H9 (cell line): ENCODE measurements at regions not wholly inside any gene's neighbourhood (a gene's known extent, or its start where the extent isn't known, plus 50 kb on each side); places are given as distances from the start of the nearest gene placed in this dataset.

Experiments
- DNase-seq: peaks from one replicate; pipeline ENCODE4 v3.0.0-alpha.2; 2017
- H2AFZ ChIP-seq: one replicate; pipeline ENCODE4 v1.6.1; 2013; ENCODE audit warnings: mild to moderate bottlenecking, low read length, control low read depth, moderate library complexity
- H2AK5ac ChIP-seq: 2 replicates; pipeline ENCODE4 v1.6.1; 2013; ENCODE audit warnings: low read length, control low read depth, mixed read lengths; ENCODE audit not compliant: insufficient read length
- H2BK120ac ChIP-seq: one replicate; pipeline ENCODE4 v1.6.1; 2013; ENCODE audit warnings: low read depth, mild to moderate bottlenecking, low read length, control low read depth, inconsistent platforms; ENCODE audit not compliant: poor library complexity, severe bottlenecking
- H2BK12ac ChIP-seq: 2 replicates; pipeline ENCODE4 v1.6.1; 2013; ENCODE audit warnings: low read length, control low read depth, mixed read lengths, low read depth; ENCODE audit not compliant: insufficient read length
- H2BK15ac ChIP-seq: 2 replicates; pipeline ENCODE4 v1.6.1; 2013; ENCODE audit warnings: low read depth, low read length, control low read depth
- H2BK20ac ChIP-seq: one replicate; pipeline ENCODE4 v1.6.1; 2013; ENCODE audit warnings: low read depth, mild to moderate bottlenecking, low read length, control low read depth, inconsistent platforms; ENCODE audit not compliant: poor library complexity, severe bottlenecking
- H2BK5ac ChIP-seq: 2 replicates; pipeline ENCODE4 v1.6.1; 2013; ENCODE audit warnings: low read length, control low read depth, mixed read lengths; ENCODE audit not compliant: insufficient read length
- H3K14ac ChIP-seq: 2 replicates; pipeline ENCODE4 v1.6.1; 2013; ENCODE audit warnings: low read length, control low read depth; ENCODE audit not compliant: insufficient read depth
- H3K18ac ChIP-seq: 2 replicates; pipeline ENCODE4 v1.6.1; 2013; ENCODE audit warnings: low read depth, mild to moderate bottlenecking, mixed read lengths, low read length, control low read depth; ENCODE audit not compliant: insufficient read length
- H3K23ac ChIP-seq: 2 replicates; pipeline ENCODE4 v1.6.1; 2013; ENCODE audit warnings: low read length, control low read depth, mixed read lengths, low read depth; ENCODE audit not compliant: insufficient read length
- H3K23me2 ChIP-seq: 2 replicates; pipeline ENCODE4 v1.6.1; 2013; ENCODE audit warnings: low read depth, mild to moderate bottlenecking, mixed read lengths, low read length, control low read depth; ENCODE audit not compliant: insufficient read length, poor library complexity, severe bottlenecking
- H3K27ac ChIP-seq: 2 replicates; pipeline ENCODE4 v1.5.1; 2013; ENCODE audit warnings: low read length, control low read depth, mixed read lengths, low read depth; ENCODE audit not compliant: insufficient read length
- H3K27me3 ChIP-seq: 2 replicates; pipeline ENCODE4 v1.6.1; 2013; ENCODE audit warnings: low read length, control low read depth, inconsistent platforms; ENCODE audit not compliant: insufficient read depth
- H3K4ac ChIP-seq: 2 replicates; pipeline ENCODE4 v1.6.1; 2013; ENCODE audit warnings: low read depth, mild to moderate bottlenecking, control low read depth, inconsistent platforms, low read length, moderate library complexity
- H3K4me1 ChIP-seq: 2 replicates; pipeline ENCODE4 v1.6.1; 2013; ENCODE audit warnings: low read length, control low read depth, inconsistent platforms; ENCODE audit not compliant: insufficient read depth
- H3K4me2 ChIP-seq: 2 replicates; pipeline ENCODE4 v1.6.1; 2013; ENCODE audit warnings: low read length, control low read depth, mixed read lengths; ENCODE audit not compliant: insufficient read length, insufficient read depth
- H3K56ac ChIP-seq: 2 replicates; pipeline ENCODE4 v1.6.1; 2013; ENCODE audit warnings: low read depth, mild to moderate bottlenecking, mixed read lengths, low read length, control low read depth; ENCODE audit not compliant: insufficient read length
- H3K79me1 ChIP-seq: 2 replicates; pipeline ENCODE4 v1.6.1; 2013; ENCODE audit warnings: low read depth, mild to moderate bottlenecking, moderate library complexity, low read length, control low read depth, inconsistent platforms; ENCODE audit not compliant: insufficient read depth, poor library complexity, severe bottlenecking
- H3K79me2 ChIP-seq: 2 replicates; pipeline ENCODE4 v1.6.1; 2013; ENCODE audit warnings: low read length, control low read depth, inconsistent platforms; ENCODE audit not compliant: insufficient read depth
- H3K9ac ChIP-seq: 2 replicates; pipeline ENCODE4 v1.6.1; 2013; ENCODE audit warnings: low read length, control low read depth, mixed read lengths; ENCODE audit not compliant: insufficient read length; ENCODE audit errors: extremely low read depth
- H3K9me3 ChIP-seq: one replicate; pipeline ENCODE4 v1.6.1; 2013; ENCODE audit warnings: low read depth, low read length, inconsistent platforms; ENCODE audit not compliant: control insufficient read depth
- H3T11ph ChIP-seq: one replicate; pipeline ENCODE4 v1.6.1; 2013; ENCODE audit warnings: mild to moderate bottlenecking, low read length, control low read depth, inconsistent platforms
- H4K20me1 ChIP-seq: one replicate; pipeline ENCODE4 v1.6.1; 2013; ENCODE audit not compliant: control insufficient read depth, insufficient read length, insufficient read depth
- H4K5ac ChIP-seq: 2 replicates; pipeline ENCODE4 v1.6.1; 2013; ENCODE audit warnings: low read depth, mild to moderate bottlenecking, mixed read lengths, low read length, control low read depth; ENCODE audit not compliant: insufficient read length
- H4K8ac ChIP-seq: replicated peaks from 2 replicates; pipeline ENCODE4 v1.6.1; 2013; ENCODE audit warnings: low read length, control low read depth, mixed read lengths, low read depth; ENCODE audit not compliant: insufficient read length
- H4K91ac ChIP-seq: 2 replicates; pipeline ENCODE4 v1.6.1; 2013; ENCODE audit warnings: low read depth, mild to moderate bottlenecking, moderate library complexity, mixed read lengths, low read length, control low read depth; ENCODE audit not compliant: insufficient read length
- H3K27ac Mint-ChIP-seq, 3 experiments: 2 replicates in 2 of 3; 3 replicates in 1 of 3; pipeline ENCODE4 v1.8.0; 2020 to 2021; ENCODE audit warnings: mixed read lengths in 3 of 3, mild to moderate bottlenecking in 1 of 3, moderate library complexity in 1 of 3
- H3K27me3 Mint-ChIP-seq: 2 replicates; pipeline ENCODE4 v1.8.0; 2021; ENCODE audit warnings: low read depth, mild to moderate bottlenecking, moderate library complexity, mixed read lengths
- H3K36me3 Mint-ChIP-seq, 3 experiments: 2 replicates in 2 of 3; 3 replicates in 1 of 3; pipeline ENCODE4 v1.8.0; 2020 to 2021; ENCODE audit warnings: low read depth in 3 of 3, mixed read lengths in 3 of 3; ENCODE audit not compliant: insufficient read depth in 1 of 3
- H3K4me1 Mint-ChIP-seq, 2 experiments: 2 replicates each; pipeline ENCODE4 v1.8.0; 2020; ENCODE audit warnings: mixed read lengths in 2 of 2
- H3K4me3 Mint-ChIP-seq, 2 experiments: 2 replicates in 1 of 2; 3 replicates in 1 of 2; pipeline ENCODE4 v1.8.0; 2020 to 2021; ENCODE audit warnings: mild to moderate bottlenecking in 2 of 2, mixed read lengths in 2 of 2, moderate library complexity in 1 of 2
- H3K9me3 Mint-ChIP-seq, 2 experiments: 2 replicates in 1 of 2; 3 replicates in 1 of 2; pipeline ENCODE4 v1.8.0; 2020; ENCODE audit warnings: mild to moderate bottlenecking in 2 of 2, mixed read lengths in 2 of 2, moderate library complexity in 1 of 2
- WGBS: extraction: QIAGEN DNeasy Blood & Tissue Kit; methylation state at CpG from one replicate; pipeline ENCODE4 v1.1.7; 2013; ENCODE audit warnings: missing lambda C conversion rate, low lambda C conversion rate, mixed read lengths; ENCODE audit not compliant: insufficient read length; ENCODE audit errors: extremely low coverage; 5-methylcytosine and 5-hydroxymethylcytosine counted together
- TF ChIP-seq, protein P1 (sequence below): fragments of 200-600 bp; sonication (generic); conservative IDR thresholded peaks from 3 replicates; pipeline ENCODE4 v1.8.0; 2021; ENCODE audit warnings: antibody characterized with exemption, mild to moderate bottlenecking

DNA sequence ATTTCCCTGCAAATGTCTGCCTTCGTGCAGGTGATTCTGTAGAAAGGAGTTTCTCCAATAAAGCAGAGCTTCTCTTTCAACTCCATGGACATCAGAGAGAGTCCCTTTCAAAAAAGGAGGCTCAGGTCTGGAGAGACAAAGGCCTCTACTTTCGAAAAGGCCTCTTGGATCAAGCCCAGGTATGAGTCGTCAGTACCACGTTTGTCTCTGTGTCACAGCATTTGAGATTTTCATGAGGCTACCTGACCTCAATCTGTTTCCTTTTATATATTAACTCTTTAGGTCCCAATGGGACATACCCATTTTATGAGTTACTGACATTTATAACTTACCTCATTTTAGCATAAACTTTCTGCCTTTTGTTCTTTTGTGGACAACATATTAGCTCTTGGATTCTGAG is 290.8 kb downstream of the RPAP3 start:
- H4K8ac ChIP-seq, result no peak overlapping the region
- H3K4me2 ChIP-seq, result no peak overlapping the region
- H3K27ac Mint-ChIP-seq, result no peak overlapping the region
- no peak overlapping the region for H3K23ac ChIP-seq
- H4K20me1 ChIP-seq, result no peaks in the 10 kb centered on the region
- peaks cover 6 to 7% of the 10 kb centered on the region in 2 experiments for H3K4me1 Mint-ChIP-seq
- H3K27me3 Mint-ChIP-seq, result no peaks in the 10 kb centered on the region; the same call in 1 of the 2 replicates
- H3K79me2 ChIP-seq, result no peaks in the 10 kb centered on the region
- H3K9me3 Mint-ChIP-seq, result no peaks in the 10 kb centered on the region; a peak in 1 of 5 replicates
- no peaks in the 10 kb centered on the region for H3K79me1 ChIP-seq
- TF ChIP-seq, protein P1, sequence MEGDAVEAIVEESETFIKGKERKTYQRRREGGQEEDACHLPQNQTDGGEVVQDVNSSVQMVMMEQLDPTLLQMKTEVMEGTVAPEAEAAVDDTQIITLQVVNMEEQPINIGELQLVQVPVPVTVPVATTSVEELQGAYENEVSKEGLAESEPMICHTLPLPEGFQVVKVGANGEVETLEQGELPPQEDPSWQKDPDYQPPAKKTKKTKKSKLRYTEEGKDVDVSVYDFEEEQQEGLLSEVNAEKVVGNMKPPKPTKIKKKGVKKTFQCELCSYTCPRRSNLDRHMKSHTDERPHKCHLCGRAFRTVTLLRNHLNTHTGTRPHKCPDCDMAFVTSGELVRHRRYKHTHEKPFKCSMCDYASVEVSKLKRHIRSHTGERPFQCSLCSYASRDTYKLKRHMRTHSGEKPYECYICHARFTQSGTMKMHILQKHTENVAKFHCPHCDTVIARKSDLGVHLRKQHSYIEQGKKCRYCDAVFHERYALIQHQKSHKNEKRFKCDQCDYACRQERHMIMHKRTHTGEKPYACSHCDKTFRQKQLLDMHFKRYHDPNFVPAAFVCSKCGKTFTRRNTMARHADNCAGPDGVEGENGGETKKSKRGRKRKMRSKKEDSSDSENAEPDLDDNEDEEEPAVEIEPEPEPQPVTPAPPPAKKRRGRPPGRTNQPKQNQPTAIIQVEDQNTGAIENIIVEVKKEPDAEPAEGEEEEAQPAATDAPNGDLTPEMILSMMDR, result no peak
- H2BK120ac ChIP-seq, result no peak overlapping the region
- H3K56ac ChIP-seq, result no peak overlapping the region
- no peak overlapping the region for H2AK5ac ChIP-seq
- H2BK5ac ChIP-seq, result no peak overlapping the region
- no peak overlapping the region for H2AFZ ChIP-seq
- no peak overlapping the region for H4K91ac ChIP-seq
- H3T11ph ChIP-seq, result no peak overlapping the region
- no peaks in the 10 kb centered on the region for H3K9me3 ChIP-seq
- H3K18ac ChIP-seq, result no peak overlapping the region
- H2BK12ac ChIP-seq, result no peak overlapping the region
- WGBS, result no CpG with 5 or more reads among the region's 4 CpGs
- no peak overlapping the region for H2BK15ac ChIP-seq
- no peaks in the 10 kb centered on the region for H3K27me3 ChIP-seq
- H2BK20ac ChIP-seq, result no peak overlapping the region
- H3K4me1 ChIP-seq, result no peaks in the 10 kb centered on the region
- no peak overlapping the region for H3K27ac ChIP-seq
- no peak overlapping the region for H3K14ac ChIP-seq
- no peak overlapping the region for H3K4ac ChIP-seq
- H4K5ac ChIP-seq, result no peak overlapping the region
- no peak for DNase-seq
- no peaks in the 10 kb centered on the region for H3K36me3 Mint-ChIP-seq
- no peak overlapping the region for H3K4me3 Mint-ChIP-seq
- no peak overlapping the region for H3K9ac ChIP-seq
- H3K23me2 ChIP-seq, result no peaks in the 10 kb centered on the region
